CD8-positive, alpha-beta memory T cell (primary cell): ENCODE measurements at regions not wholly inside any gene's neighbourhood (a gene's known extent, or its start where the extent isn't known, plus 50 kb on each side); places are given as distances from the start of the nearest gene placed in this dataset.

Source experiments
- CTCF ChIA-PET: fragments of 350-600 bp; sonication (Branson Sonifier 250); formaldehyde crosslinking; loops from one replicate; lab custom pipeline; 2021; ENCODE audit warnings: antibody characterized with exemption; lab: Charles Lee
- POLR2A ChIA-PET: fragments of 350-600 bp; sonication (Branson Sonifier 250); formaldehyde crosslinking; loops from one replicate; lab custom pipeline; 2021; ENCODE audit warnings: antibody characterized with exemption; lab: Charles Lee
- DNase-seq, 5 donors: peaks; one replicate each; pipeline versions ENCODE4 v3.0.0 to v3.0.0-alpha.2; 2020 to 2022; ENCODE audit warnings: mixed read lengths in 1 of 5
- H3K27ac ChIP-seq: one replicate; pipeline ENCODE4 v1.7.0; 2013; ENCODE audit warnings: low read depth, mild to moderate bottlenecking, low read length, moderate library complexity
- H3K27me3 ChIP-seq: 2 replicates; pipeline ENCODE4 v1.7.0; 2013; ENCODE audit warnings: low read length, mild to moderate bottlenecking; ENCODE audit not compliant: insufficient read depth, poor library complexity, severe bottlenecking
- H3K36me3 ChIP-seq: 2 replicates; pipeline ENCODE4 v1.7.0; 2013; ENCODE audit warnings: mild to moderate bottlenecking, low read length, moderate library complexity; ENCODE audit not compliant: insufficient read depth
- H3K4me1 ChIP-seq: 2 replicates; pipeline ENCODE4 v1.7.0; 2013; ENCODE audit warnings: mild to moderate bottlenecking, low read length, moderate library complexity; ENCODE audit not compliant: insufficient read depth
- H3K4me3 ChIP-seq: 2 replicates; pipeline ENCODE4 v1.7.0; 2013; ENCODE audit warnings: mild to moderate bottlenecking, low read length
- H3K9me3 ChIP-seq: 2 replicates; pipeline ENCODE4 v1.7.0; 2013; ENCODE audit warnings: mild to moderate bottlenecking, low read length
- H3K27ac Mint-ChIP-seq, 8 donors: one replicate each; pipeline ENCODE4 v1.8.0; 2020 to 2021; ENCODE audit warnings: mixed read lengths in 8 of 8, mild to moderate bottlenecking in 6 of 8, inconsistent platforms in 3 of 8, moderate library complexity in 3 of 8
- H3K27me3 Mint-ChIP-seq, 2 donors: one replicate each; pipeline ENCODE4 v1.8.0; 2020 to 2021; ENCODE audit warnings: mixed read lengths in 2 of 2, mild to moderate bottlenecking in 1 of 2, moderate library complexity in 1 of 2
- H3K36me3 Mint-ChIP-seq, 3 donors: one replicate each; pipeline ENCODE4 v1.8.0; 2020 to 2021; ENCODE audit warnings: mixed read lengths in 3 of 3, inconsistent platforms in 1 of 3, mild to moderate bottlenecking in 1 of 3
- H3K4me1 Mint-ChIP-seq, 3 donors: one replicate each; pipeline ENCODE4 v1.8.0; 2020 to 2021; ENCODE audit warnings: mixed read lengths in 3 of 3, inconsistent platforms in 1 of 3, mild to moderate bottlenecking in 1 of 3
- H3K4me3 Mint-ChIP-seq, 7 donors: one replicate each; pipeline ENCODE4 v1.8.0; 2020 to 2021; ENCODE audit warnings: mixed read lengths in 7 of 7, mild to moderate bottlenecking in 6 of 7, moderate library complexity in 4 of 7, inconsistent platforms in 2 of 7
- H3K9me3 Mint-ChIP-seq, 5 donors: one replicate each; pipeline ENCODE4 v1.8.0; 2020 to 2022; ENCODE audit warnings: mixed read lengths in 5 of 5, mild to moderate bottlenecking in 3 of 5, moderate library complexity in 2 of 5, inconsistent platforms in 1 of 5

DNA sequence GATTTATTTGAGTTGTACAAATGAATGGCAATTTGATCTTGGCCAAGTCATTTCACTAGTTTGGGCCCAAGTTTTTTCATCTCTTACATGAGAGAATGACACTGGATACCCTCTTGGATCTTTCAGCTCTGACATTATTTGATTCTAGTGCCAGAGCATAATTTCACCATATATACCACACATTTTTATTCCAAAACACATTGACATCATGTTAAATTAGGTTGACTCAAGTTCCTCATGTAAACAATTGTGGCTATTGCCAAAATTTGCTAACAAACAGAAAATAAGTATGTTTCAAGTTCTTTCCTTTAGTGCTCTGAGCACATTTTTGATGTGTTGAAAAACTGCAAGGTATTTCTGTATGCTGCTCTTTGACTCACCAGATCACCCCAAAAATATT, 375.8 kb downstream of the ZNF608 start:
- Mint-ChIP-seq H3K27me3 (no peaks in the 10 kb centered on the region), H3K4me3 (no peak overlapping the region), H3K27ac (no peak overlapping the region), H3K4me1 (no peaks in the 10 kb centered on the region), H3K9me3 (peaks cover 0 to 18% (median 7%) of the 10 kb centered on the region in 5 donors), H3K36me3 (no peaks in the 10 kb centered on the region)
- ChIA-PET POLR2A (no interaction called here), CTCF (no interaction called here)
- Histone ChIP-seq H3K9me3 (no peaks in the 10 kb centered on the region), H3K27me3 (no peaks in the 10 kb centered on the region), H3K4me1 (no peaks in the 10 kb centered on the region), H3K27ac (no peak overlapping the region), H3K4me3 (no peak overlapping the region), H3K36me3 (no peaks in the 10 kb centered on the region)
- DNase-seq = no peak

DNA sequence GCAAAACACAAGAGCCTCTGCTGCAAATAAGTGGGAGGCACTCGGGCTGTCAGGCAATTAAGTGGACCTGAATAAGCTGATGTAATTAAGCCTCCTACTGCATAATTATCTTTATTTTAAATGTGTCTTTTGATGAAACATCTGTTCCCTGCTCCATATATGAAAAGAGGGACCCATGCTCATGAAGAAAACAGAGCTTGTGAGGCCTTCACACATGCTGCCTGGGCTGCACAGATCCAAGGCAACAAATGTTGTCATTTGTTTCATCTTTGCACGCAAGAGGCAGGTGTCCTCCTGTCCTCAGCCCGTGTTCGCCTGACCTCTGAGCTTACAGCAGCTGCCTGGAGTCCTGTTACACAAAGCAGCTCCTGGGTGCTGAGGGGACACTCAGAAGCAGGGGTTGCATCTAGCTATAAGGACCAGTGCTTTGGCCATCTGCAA, 381.1 kb downstream of the ZNF608 start:
- Histone ChIP-seq H3K4me1 (no peaks in the 10 kb centered on the region), H3K4me3 (no peak overlapping the region), H3K9me3 (no peaks in the 10 kb centered on the region), H3K36me3 (no peaks in the 10 kb centered on the region), H3K27ac (no peak overlapping the region), H3K27me3 (no peaks in the 10 kb centered on the region)
- no peaks in the 10 kb centered on the region for H3K36me3 Mint-ChIP-seq
- POLR2A ChIA-PET = no interaction called here
- H3K27me3 Mint-ChIP-seq = no peaks in the 10 kb centered on the region
- peaks cover 0 to 20% (median 8%) of the 10 kb centered on the region in 5 donors for H3K9me3 Mint-ChIP-seq
- no peak for DNase-seq
- H3K27ac Mint-ChIP-seq = no peak overlapping the region
- CTCF ChIA-PET = no interaction called here
- H3K4me3 Mint-ChIP-seq = no peak overlapping the region
- no peaks in the 10 kb centered on the region for H3K4me1 Mint-ChIP-seq

DNA sequence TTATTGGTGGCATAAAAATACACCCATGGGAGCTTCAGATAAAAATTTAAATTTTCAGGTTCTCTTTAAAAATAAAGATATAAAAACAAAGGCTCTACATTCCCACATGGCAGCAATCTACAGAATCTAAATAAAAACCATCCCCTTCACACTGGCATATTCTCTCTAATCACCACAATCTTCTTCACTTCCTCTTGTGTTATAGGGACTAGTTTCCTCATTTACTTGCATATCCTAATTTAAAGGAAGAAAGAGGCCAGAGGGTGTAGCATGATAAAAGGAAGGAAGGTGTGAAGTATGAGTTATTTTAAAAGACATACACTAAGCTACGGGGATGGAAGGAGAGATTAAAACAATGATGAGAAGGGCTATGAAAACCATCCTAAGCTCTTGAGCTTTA, 390.5 kb downstream of the ZNF608 start:
- Histone ChIP-seq H3K9me3 (no peaks in the 10 kb centered on the region), H3K27me3 (no peaks in the 10 kb centered on the region), H3K4me3 (no peak overlapping the region), H3K27ac (no peak overlapping the region), H3K4me1 (no peaks in the 10 kb centered on the region), H3K36me3 (no peaks in the 10 kb centered on the region)
- Mint-ChIP-seq H3K4me3 (no peak overlapping the region), H3K36me3 (peaks cover 0 to 3% (median 0%) of the 10 kb centered on the region in 3 donors), H3K27ac (no peak overlapping the region), H3K27me3 (no peaks in the 10 kb centered on the region), H3K9me3 (peaks cover 6 to 20% (median 12%) of the 10 kb centered on the region in 5 donors), H3K4me1 (no peaks in the 10 kb centered on the region)
- DNase-seq = no peak
- POLR2A ChIA-PET = no interaction called here
- CTCF ChIA-PET = no interaction called here

DNA sequence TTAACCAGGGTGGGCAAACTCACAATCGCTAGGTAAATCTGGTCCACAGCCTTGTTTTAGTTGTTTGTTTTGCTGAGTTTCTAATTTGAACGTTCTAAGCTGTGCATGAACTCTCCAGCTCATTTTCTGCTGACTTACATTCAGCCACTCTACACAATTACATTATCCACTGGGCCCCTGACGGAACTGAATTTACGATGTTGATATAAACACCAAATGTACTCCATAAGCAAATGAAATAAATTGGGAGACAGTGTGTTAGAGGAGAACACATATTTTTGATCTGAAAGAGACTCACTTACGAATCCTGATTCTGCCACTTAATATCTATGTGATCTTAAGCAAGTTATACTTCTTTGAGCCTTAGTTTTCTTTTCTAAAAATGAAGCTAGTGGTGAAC, 393.4 kb downstream of the ZNF608 start:
- Histone ChIP-seq H3K9me3 (no peaks in the 10 kb centered on the region), H3K27ac (no peak overlapping the region), H3K27me3 (no peaks in the 10 kb centered on the region), H3K4me3 (no peak overlapping the region), H3K36me3 (no peaks in the 10 kb centered on the region), H3K4me1 (no peaks in the 10 kb centered on the region)
- Mint-ChIP-seq H3K36me3 (peaks cover 0 to 3% (median 0%) of the 10 kb centered on the region in 3 donors), H3K27me3 (no peaks in the 10 kb centered on the region), H3K4me1 (no peaks in the 10 kb centered on the region), H3K9me3 (peaks cover 3 to 18% (median 6%) of the 10 kb centered on the region in 5 donors), H3K27ac (no peak overlapping the region), H3K4me3 (no peak overlapping the region)
- DNase-seq = no peak
- CTCF ChIA-PET = no interaction called here
- POLR2A ChIA-PET = no interaction called here

DNA sequence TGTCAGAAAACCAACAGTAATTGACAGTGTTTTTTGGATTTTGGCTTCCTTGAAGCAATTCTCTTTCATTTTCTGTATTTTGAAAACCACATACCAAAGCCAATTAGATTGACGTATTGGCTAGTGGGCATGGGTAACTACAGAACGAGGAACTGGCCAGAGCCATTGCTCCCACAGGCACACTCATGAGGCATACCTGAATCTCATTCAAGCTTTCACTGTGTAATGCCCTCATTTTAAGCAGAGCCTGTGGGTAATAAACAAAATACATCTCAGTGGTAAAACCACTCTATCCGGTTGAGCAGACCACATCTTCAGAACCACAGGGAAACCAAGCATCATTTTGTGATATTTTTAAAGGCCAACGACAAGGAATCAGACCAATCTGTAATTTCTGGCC, 394.1 kb downstream of the ZNF608 start:
- Mint-ChIP-seq H3K36me3 (peaks cover 0 to 3% (median 0%) of the 10 kb centered on the region in 3 donors), H3K9me3 (peaks cover 3 to 16% (median 6%) of the 10 kb centered on the region in 5 donors), H3K4me1 (no peaks in the 10 kb centered on the region), H3K27ac (no peak overlapping the region), H3K4me3 (no peak overlapping the region), H3K27me3 (no peaks in the 10 kb centered on the region)
- Histone ChIP-seq H3K4me3 (no peak overlapping the region), H3K27ac (no peak overlapping the region), H3K9me3 (no peaks in the 10 kb centered on the region), H3K27me3 (no peaks in the 10 kb centered on the region), H3K4me1 (no peaks in the 10 kb centered on the region), H3K36me3 (no peaks in the 10 kb centered on the region)
- ChIA-PET POLR2A (no interaction called here), CTCF (no interaction called here)
- no peak for DNase-seq

DNA sequence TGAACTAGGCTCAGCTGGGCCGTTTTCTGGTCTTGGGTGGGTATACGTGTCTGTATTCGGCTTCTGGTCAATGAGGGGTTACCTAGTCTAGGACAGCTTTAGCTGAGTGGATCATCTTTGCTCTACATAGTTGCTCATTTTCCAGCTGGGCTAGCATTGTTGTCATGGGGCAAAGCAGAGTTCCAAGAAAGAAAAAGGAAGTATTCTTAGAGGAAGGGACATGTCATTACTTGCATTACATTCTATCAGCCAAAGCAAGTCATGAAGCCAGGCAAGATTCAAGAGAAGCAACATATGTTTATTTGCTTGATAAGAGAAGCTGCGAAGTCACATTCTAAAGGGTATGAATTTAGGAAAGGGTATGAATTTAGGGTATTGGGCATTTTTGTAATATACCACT, 396.5 kb downstream of the ZNF608 start:
- Mint-ChIP-seq H3K4me1 (no peaks in the 10 kb centered on the region), H3K27me3 (no peaks in the 10 kb centered on the region), H3K27ac (no peak overlapping the region), H3K4me3 (no peak overlapping the region), H3K9me3 (peaks cover 0 to 10% (median 3%) of the 10 kb centered on the region in 5 donors), H3K36me3 (peaks cover 0 to 3% (median 0%) of the 10 kb centered on the region in 3 donors)
- Histone ChIP-seq H3K27ac (no peak overlapping the region), H3K9me3 (no peaks in the 10 kb centered on the region), H3K4me1 (no peaks in the 10 kb centered on the region), H3K36me3 (no peaks in the 10 kb centered on the region), H3K27me3 (no peaks in the 10 kb centered on the region), H3K4me3 (no peak overlapping the region)
- CTCF ChIA-PET = no interaction called here
- POLR2A ChIA-PET = no interaction called here
- DNase-seq = no peak

DNA sequence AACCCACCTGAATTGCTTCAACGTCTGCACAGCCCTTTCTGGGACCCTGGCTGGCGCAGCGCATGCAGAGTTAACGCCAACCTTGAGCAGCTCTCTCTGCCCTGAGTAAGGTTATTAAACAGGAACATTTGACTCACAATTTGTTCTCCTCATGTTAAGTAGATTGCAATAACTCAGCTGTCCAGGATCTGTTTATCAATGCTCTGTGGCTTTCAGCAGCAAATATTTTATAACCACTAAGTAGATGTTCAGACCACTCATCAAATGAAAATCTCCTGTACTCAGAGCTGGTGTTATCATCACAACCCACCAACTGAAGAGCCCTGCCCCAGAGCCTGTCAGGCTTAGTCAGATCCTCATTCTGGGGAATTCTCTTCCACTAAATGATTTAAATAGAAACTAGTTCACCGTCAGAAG, 403.0 kb downstream of the ZNF608 start:
- H3K4me3 ChIP-seq = no peak overlapping the region
- no peaks in the 10 kb centered on the region for H3K36me3 ChIP-seq
- H3K9me3 Mint-ChIP-seq = peaks cover 0 to 5% (median 0%) of the 10 kb centered on the region in 5 donors
- no peaks in the 10 kb centered on the region for H3K27me3 ChIP-seq
- H3K27me3 Mint-ChIP-seq = peaks cover 0 to 2% of the 10 kb centered on the region in 2 donors
- H3K27ac Mint-ChIP-seq = no peak overlapping the region
- ChIA-PET CTCF (no interaction called here), POLR2A (no interaction called here)
- H3K4me3 Mint-ChIP-seq = no peak overlapping the region
- no peaks in the 10 kb centered on the region for H3K9me3 ChIP-seq
- no peaks in the 10 kb centered on the region for H3K36me3 Mint-ChIP-seq
- H3K27ac ChIP-seq = no peak overlapping the region
- no peaks in the 10 kb centered on the region for H3K4me1 ChIP-seq
- no peaks in the 10 kb centered on the region for H3K4me1 Mint-ChIP-seq
- no peak for DNase-seq

DNA sequence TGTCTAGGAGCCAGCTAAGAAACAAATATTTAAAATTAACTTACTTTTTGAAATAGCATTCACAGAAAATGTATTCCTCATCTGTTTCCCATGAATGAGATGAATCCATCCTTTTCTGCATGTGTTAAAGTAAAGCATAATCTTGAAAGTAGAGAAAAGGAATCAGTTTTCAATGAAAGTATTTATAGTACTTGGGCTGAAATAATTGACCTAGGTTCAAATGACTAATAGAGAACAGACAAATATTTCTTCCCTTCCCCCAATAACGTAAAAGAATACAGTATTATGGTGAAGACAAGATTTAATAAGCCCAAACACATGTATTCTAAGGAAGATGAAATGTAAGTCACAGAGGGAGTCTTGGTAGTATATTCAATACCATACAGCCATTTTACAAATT, 403.5 kb downstream of the ZNF608 start:
- H3K9me3 ChIP-seq = no peaks in the 10 kb centered on the region
- H3K27ac ChIP-seq = no peak overlapping the region
- H3K36me3 ChIP-seq = no peaks in the 10 kb centered on the region
- Mint-ChIP-seq H3K4me1 (no peaks in the 10 kb centered on the region), H3K36me3 (no peaks in the 10 kb centered on the region), H3K4me3 (no peak overlapping the region), H3K9me3 (peaks cover 0 to 5% (median 0%) of the 10 kb centered on the region in 5 donors), H3K27ac (no peak overlapping the region), H3K27me3 (peaks cover 0 to 2% of the 10 kb centered on the region in 2 donors)
- H3K4me1 ChIP-seq = no peaks in the 10 kb centered on the region
- H3K4me3 ChIP-seq = no peak overlapping the region
- ChIA-PET POLR2A (no interaction called here), CTCF (no interaction called here)
- DNase-seq = no peak
- no peaks in the 10 kb centered on the region for H3K27me3 ChIP-seq

DNA sequence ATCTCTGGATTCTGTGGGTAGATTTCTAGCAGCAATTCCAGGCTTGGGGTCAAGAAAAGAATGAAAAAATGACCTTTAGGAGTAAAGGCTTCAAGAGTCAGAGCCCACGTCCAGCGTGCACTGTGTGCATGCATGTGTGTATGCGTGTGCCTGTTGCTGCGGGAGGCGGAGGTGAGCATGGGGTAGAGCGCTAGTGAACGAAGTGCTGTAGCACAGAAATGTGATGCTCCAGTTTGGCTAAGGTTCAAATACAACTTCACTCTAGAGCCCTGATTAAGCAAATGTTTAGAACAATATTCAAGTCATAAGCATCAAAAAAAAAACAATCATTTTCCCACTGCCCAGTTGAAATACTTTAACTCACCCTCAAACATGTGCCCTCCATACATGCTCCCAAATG, 403.9 kb downstream of the ZNF608 start:
- Mint-ChIP-seq H3K27me3 (peaks cover 0 to 2% of the 10 kb centered on the region in 2 donors), H3K4me3 (no peak overlapping the region), H3K27ac (no peak overlapping the region), H3K9me3 (peaks cover 0 to 5% (median 0%) of the 10 kb centered on the region in 5 donors), H3K4me1 (no peaks in the 10 kb centered on the region), H3K36me3 (no peaks in the 10 kb centered on the region)
- Histone ChIP-seq H3K4me3 (no peak overlapping the region), H3K36me3 (no peaks in the 10 kb centered on the region), H3K9me3 (no peaks in the 10 kb centered on the region), H3K4me1 (no peaks in the 10 kb centered on the region), H3K27me3 (no peaks in the 10 kb centered on the region), H3K27ac (no peak overlapping the region)
- CTCF ChIA-PET = no interaction called here
- POLR2A ChIA-PET = no interaction called here
- no peak for DNase-seq
